Vagina (tissue), 2 donors: ENCODE measurements at regions not wholly inside any gene's neighbourhood (a gene's known extent, or its start where the extent isn't known, plus 50 kb on each side); places are given as distances from the start of the nearest gene placed in this dataset.

ENCODE experiments used
- DNase-seq, 2 donors: peaks; one replicate each; pipeline ENCODE4 v3.0.0-alpha.2; 2017; ENCODE audit errors: extremely low spot score in 2 of 2
- H3K27ac ChIP-seq: fragments of 200-600 bp; sonication (generic); one replicate; pipeline ENCODE4 v1.5.1; 2019
- H3K27me3 ChIP-seq: fragments of 200-600 bp; sonication (generic); one replicate; pipeline ENCODE4 v1.5.1; 2019
- H3K36me3 ChIP-seq, 2 donors: fragments of 200-600 bp; sonication (generic); one replicate each; pipeline ENCODE4 v1.5.1; 2017 to 2019
- H3K4me1 ChIP-seq: fragments of 200-600 bp; sonication (generic); one replicate; pipeline ENCODE4 v1.5.1; 2019
- H3K4me3 ChIP-seq, 2 donors: fragments of 200-600 bp; sonication (generic); 1 replicate in 1 of 2; 2 replicates in 1 of 2; pipeline ENCODE4 v1.5.1; 2016 to 2019
- H3K9me3 ChIP-seq: fragments of 200-600 bp; sonication (generic); one replicate; pipeline ENCODE4 v1.5.1; 2019
- CTCF ChIP-seq, 3 experiments: fragments of 450-650 bp in 2 of 3; fragments of 200-600 bp in 1 of 3; sonication (generic) in 1 of 3; IDR thresholded peaks; one replicate each; pipeline ENCODE4 v1.5.1; 2017 to 2019; ENCODE audit warnings: antibody characterized with exemption in 3 of 3, mild to moderate bottlenecking in 2 of 3, moderate library complexity in 2 of 3
- POLR2A ChIP-seq, 2 donors: fragments of 450-650 bp; IDR thresholded peaks; one replicate each; pipeline ENCODE4 v1.6.1; 2017; ENCODE audit warnings: antibody characterized with exemption in 2 of 2, mild to moderate bottlenecking in 2 of 2, moderate library complexity in 2 of 2
- POLR2AphosphoS5 ChIP-seq, 2 donors: sonication (generic); formaldehyde crosslinking; IDR thresholded peaks; one replicate each; pipeline ENCODE4 v1.9.0; 2017; ENCODE audit warnings: antibody characterized with exemption in 2 of 2, mild to moderate bottlenecking in 2 of 2, low read depth in 1 of 2; ENCODE audit not compliant: insufficient read depth in 1 of 2
- intact Hi-C: fragments of 100-400 bp; cut with DNase I; formaldehyde crosslinking; loops from one replicate; pipeline ENCODE4 v1.15.1; 2023

DNA sequence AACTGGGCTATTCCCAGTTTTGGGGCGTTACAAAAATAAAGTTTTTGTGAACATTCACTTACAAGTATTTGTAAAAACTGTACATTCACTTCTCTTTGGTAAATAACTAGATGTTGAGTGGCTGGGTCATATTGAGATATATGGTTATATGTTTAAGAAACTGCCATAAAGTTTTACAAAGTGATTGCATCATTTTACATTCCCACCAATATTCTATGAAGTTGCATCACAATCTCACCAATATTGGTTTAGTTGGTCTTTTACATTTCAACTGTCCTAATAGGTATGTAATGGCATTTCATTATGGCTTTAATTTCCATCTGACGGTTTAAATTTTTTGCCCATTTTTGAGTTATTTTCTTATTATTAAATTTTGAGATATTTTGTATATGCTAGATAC, 251.7 kb upstream of the GNAI1 start:
- DNase-seq: no peak
- Histone ChIP-seq H3K9me3 (no peaks in the 10 kb centered on the region), H3K27ac (no peak overlapping the region), H3K27me3 (no peaks in the 10 kb centered on the region), H3K4me1 (no peaks in the 10 kb centered on the region), H3K36me3 (no peaks in the 10 kb centered on the region), H3K4me3 (no peak overlapping the region)
- no peak for TF ChIP-seq POLR2A (IDR thresholded peaks at IDR 0.05)
- TF ChIP-seq POLR2AphosphoS5 (IDR thresholded peaks at IDR 0.05; ENCODE audit: insufficient read depth in 1 of 2, low read depth in 1 of 2): no peak
- TF ChIP-seq CTCF (IDR thresholded peaks at IDR 0.05): no peak
- intact Hi-C loops: no loop called here

GRCh38 chr7:79880312-79880711, 254.3 kb upstream of the GNAI1 start:
- no peak for TF ChIP-seq POLR2A (IDR thresholded peaks at IDR 0.05)
- TF ChIP-seq CTCF (IDR thresholded peaks at IDR 0.05): no peak
- no peak for TF ChIP-seq POLR2AphosphoS5 (IDR thresholded peaks at IDR 0.05; ENCODE audit: insufficient read depth in 1 of 2, low read depth in 1 of 2)
- intact Hi-C loops: no loop called here
- no peak overlapping the region for H3K27ac ChIP-seq
- no peak overlapping the region for H3K4me3 ChIP-seq
- no peak for DNase-seq
- H3K9me3 ChIP-seq: no peaks in the 10 kb centered on the region
- no peaks in the 10 kb centered on the region for H3K36me3 ChIP-seq
- no peaks in the 10 kb centered on the region for H3K4me1 ChIP-seq
- no peaks in the 10 kb centered on the region for H3K27me3 ChIP-seq

DNA sequence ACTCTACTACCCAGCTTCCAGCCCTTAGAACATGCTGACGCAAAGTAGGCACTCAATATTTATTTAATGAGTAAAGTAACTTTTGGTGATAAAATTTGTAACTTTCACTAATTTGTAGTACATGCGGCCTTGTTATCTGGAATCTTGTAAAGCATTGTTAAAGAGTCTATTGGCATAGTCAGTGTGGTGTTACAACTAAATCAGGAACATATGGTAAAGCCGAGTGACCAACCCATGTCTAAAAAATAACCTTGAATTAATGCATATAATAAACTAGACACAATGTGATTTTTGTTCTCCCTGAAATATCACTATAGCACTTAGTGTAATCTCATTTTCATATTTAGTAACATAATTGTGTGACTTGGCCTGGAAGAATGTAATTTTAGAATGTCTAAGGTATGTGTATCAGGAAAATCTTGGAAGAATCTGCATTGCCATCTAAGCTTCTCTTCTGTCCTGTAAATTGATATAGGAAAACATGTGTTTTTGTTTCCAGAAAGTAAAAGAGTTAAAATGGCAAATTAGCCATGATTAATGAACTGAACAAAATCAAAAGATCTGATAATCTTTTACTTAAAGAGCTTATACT, 256.7 kb upstream of the GNAI1 start:
- no peaks in the 10 kb centered on the region for H3K27me3 ChIP-seq
- no peak overlapping the region for H3K4me3 ChIP-seq
- H3K9me3 ChIP-seq: no peaks in the 10 kb centered on the region
- DNase-seq: no peak
- H3K4me1 ChIP-seq: no peaks in the 10 kb centered on the region
- TF ChIP-seq POLR2A (IDR thresholded peaks at IDR 0.05): no peak
- TF ChIP-seq POLR2AphosphoS5 (IDR thresholded peaks at IDR 0.05; ENCODE audit: insufficient read depth in 1 of 2, low read depth in 1 of 2): no peak
- TF ChIP-seq CTCF (IDR thresholded peaks at IDR 0.05): no peak
- H3K36me3 ChIP-seq: no peaks in the 10 kb centered on the region
- H3K27ac ChIP-seq: no peak overlapping the region
- intact Hi-C loops: no loop called here

- H3K27me3 ChIP-seq: no peaks in the 10 kb centered on the region
- H3K27ac ChIP-seq: no peak overlapping the region
- no peak overlapping the region for H3K4me3 ChIP-seq
- H3K9me3 ChIP-seq: no peaks in the 10 kb centered on the region
- H3K4me1 ChIP-seq: no peaks in the 10 kb centered on the region
- TF ChIP-seq POLR2A (IDR thresholded peaks at IDR 0.05) (no peak), CTCF (IDR thresholded peaks at IDR 0.05) (no peak), POLR2AphosphoS5 (IDR thresholded peaks at IDR 0.05; ENCODE audit: insufficient read depth in 1 of 2, low read depth in 1 of 2) (no peak)
- no peaks in the 10 kb centered on the region for H3K36me3 ChIP-seq
- intact Hi-C loops: no loop called here
- DNase-seq: no peak
These were observed 257.8 kb upstream of the GNAI1 start for GRCh38 chr7:79876848-79877252.

DNA sequence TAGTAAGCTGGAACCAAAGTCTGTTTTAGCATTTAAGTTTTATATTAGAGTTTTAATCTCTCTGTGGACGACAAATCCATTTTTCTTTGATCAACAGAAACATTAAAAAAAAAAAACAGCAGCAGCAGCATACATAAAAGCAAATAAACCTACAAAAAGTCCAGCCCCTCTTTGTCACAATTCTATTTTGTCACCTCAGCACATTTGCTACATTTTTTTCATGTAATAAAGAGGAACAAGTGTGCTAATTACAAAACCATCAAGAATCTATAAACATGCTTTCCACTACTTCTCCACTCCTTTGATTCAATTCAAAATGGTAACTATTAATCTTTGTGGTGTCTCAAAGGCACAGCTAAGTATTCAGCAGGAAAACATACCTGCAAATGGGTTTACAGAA, 259.8 kb upstream of the GNAI1 start:
- Histone ChIP-seq H3K4me1 (no peaks in the 10 kb centered on the region), H3K9me3 (no peaks in the 10 kb centered on the region), H3K27me3 (no peaks in the 10 kb centered on the region), H3K27ac (no peak overlapping the region), H3K36me3 (no peaks in the 10 kb centered on the region), H3K4me3 (no peak overlapping the region)
- TF ChIP-seq POLR2AphosphoS5 (IDR thresholded peaks at IDR 0.05; ENCODE audit: insufficient read depth in 1 of 2, low read depth in 1 of 2) (no peak), CTCF (IDR thresholded peaks at IDR 0.05) (no peak), POLR2A (IDR thresholded peaks at IDR 0.05) (no peak)
- no peak for DNase-seq
- intact Hi-C loops: no loop called here
